Erythroblast (primary cell): ENCODE measurements at regions not wholly inside any gene's neighbourhood (a gene's known extent, or its start where the extent isn't known, plus 50 kb on each side); places are given as distances from the start of the nearest gene placed in this dataset.

ENCODE experiments used
- GATA1 ChIP-seq: IDR thresholded peaks from 2 replicates; pipeline ENCODE4 v1.6.1; 2011; ENCODE audit warnings: low read depth, mild to moderate bottlenecking, control low read depth, low read length, moderate library complexity
- POLR2A ChIP-seq: IDR thresholded peaks from 2 replicates; pipeline ENCODE4 v1.6.1; 2011; ENCODE audit warnings: mild to moderate bottlenecking, low read length

GRCh38 chr6:71492668-71493067 is 204.1 kb downstream of the OGFRL1 start:
- TF ChIP-seq POLR2A (no peak), GATA1 (no peak)
